HPDE6-E6E7 (cell line): ENCODE measurements at regions not wholly inside any gene's neighbourhood (a gene's known extent, or its start where the extent isn't known, plus 50 kb on each side); places are given as distances from the start of the nearest gene placed in this dataset.

ENCODE experiments used
- DNase-seq: peaks from one replicate; pipeline ENCODE4 v3.0.0; 2011; ENCODE audit warnings: missing footprints; ENCODE audit errors: extremely low spot score

DNA sequence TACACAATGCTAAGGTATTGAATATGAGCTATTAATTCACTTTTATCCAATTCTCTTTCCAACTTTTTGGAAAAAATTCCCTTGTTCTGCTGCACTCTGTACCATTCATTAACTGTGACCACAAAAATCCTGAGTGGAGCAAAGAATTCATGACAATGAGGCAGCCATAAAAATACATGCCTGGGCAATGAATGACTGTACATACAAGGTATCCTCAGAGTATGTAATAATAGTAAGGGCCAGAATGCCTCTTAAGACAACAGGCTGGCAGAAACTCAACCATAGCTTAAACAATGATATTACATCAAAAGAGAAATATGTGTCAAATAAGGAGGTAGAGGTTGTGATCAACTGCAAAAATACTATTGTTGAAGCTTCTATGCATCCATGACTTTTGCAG is 74.7 kb upstream of the CA10 start:
- DNase-seq, result no peak

DNA sequence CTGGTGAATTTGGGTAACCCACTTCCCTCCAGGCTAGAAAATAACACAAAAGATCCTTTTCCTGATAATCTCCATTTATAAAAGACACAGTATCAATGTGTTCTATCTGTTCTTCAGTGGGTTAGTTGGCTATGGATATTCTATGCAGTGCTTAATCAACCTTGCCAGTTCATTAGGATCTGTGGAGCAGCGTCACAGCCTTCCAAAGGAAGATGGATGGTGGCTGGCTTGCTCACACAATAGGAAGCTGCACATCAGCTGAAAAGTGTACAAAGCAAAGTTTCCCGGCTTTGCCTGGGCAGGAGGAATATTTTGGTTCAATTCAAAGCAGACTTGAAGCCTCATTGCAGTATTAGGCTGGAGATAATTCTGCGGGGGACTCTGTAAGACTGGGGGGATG is 70.3 kb upstream of the CA10 start:
- DNase-seq, result no peak

DNA sequence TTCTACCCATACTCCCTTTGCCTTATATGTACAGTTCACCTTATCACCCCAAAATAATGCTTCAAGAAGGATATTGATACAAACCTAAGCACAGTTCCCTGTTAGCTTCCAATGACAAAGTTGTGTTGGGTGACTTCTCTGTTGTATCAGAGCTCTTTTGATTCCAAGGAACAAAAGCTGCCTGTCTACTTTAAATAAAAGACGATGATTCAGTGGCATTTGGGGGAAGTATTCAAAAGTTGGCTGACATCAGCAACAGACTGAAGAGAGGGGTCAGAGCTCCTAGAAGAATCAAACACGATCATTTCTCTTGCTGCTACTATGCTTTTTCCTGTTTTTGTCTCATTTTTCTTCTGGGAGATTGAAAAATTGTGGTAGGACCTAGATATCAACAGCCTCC is 69.4 kb upstream of the CA10 start:
- DNase-seq, result no peak

DNA sequence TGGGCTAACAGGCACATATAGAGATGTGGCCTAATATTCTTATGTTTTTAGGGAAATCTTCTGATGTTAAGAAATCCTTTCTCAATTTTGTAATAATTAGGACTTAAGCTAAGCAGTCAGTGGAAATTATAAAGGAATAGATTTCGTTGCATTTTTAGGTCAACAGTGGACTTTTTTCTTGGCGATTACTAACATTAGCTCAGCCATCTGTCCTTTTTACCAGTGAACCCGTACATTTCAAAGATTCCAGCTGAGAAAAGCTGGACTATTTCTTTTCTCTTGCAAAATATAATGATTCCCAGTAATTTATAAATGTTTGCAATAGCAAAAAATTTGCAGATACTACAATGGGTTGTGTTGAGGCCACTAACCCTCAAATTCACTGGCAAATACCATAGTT is 54.9 kb upstream of the CA10 start:
- no peak for DNase-seq

DNA sequence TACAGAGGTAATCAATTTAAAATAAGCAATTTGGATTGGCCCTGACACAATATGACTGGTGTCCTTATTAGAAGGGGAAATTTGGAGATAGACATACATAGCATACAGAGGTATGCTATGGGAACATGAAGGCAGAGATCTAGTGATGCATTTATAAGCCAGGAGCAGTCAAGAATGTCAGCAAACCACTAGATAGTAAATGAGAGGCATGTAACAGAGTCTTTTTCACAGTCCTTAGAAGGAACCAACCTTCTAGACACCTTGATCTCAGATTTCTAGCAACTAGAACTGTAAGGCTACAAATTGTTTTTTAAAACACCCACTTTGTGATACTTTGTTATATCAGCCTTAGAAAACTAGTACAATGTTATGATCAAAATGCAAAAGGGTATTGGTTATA is 54.3 kb upstream of the CA10 start:
- DNase-seq, result no peak

GRCh38 chr17:52209507-52209906 is 51.0 kb upstream of the CA10 start:
- DNase-seq, result no peak
